ENCODE measurements at regions not wholly inside any gene's neighbourhood (a gene's known extent, or its start where the extent isn't known, plus 50 kb on each side); places are given as distances from the start of the nearest gene placed in this dataset.

- 92 to 96% methylated on average over 2 of the region's 2 CpGs for WGBS, 2 donors
- DNase-seq (no peak), ATAC-seq (ENCODE audit: insufficient read depth, low FRiP score) (no peak)
- Histone ChIP-seq H3K4me3 (no peak overlapping the region), H3K27ac (ENCODE audit: low read depth in 1 of 2, low read length in 1 of 2) (no peak overlapping the region), H3K36me3 (ENCODE audit: control insufficient read depth in 4 of 4, insufficient read depth in 4 of 4, low read length in 4 of 4) (no peaks in the 10 kb centered on the region), H3K4me1 (ENCODE audit: control insufficient read depth in 5 of 5, insufficient read depth in 5 of 5, low read length in 5 of 5) (peaks cover 0 to 5% (median 4%) of the 10 kb centered on the region in 5 donors), H3K9ac (ENCODE audit: insufficient read depth in 1 of 2, low read length in 2 of 2) (no peak overlapping the region), H3K9me3 (ENCODE audit: control insufficient read depth in 4 of 4, insufficient read depth in 3 of 4, low read length in 3 of 4) (peaks cover 0 to 5% (median 0%) of the 10 kb centered on the region in 4 donors), H3K27me3 (ENCODE audit: control insufficient read depth in 3 of 3, insufficient read depth in 3 of 3, low read length in 2 of 3) (no peaks in the 10 kb centered on the region)
- TF ChIP-seq CTCF (IDR thresholded peaks at IDR 0.05; ENCODE audit: control extremely low read depth, extremely low read depth) = no peak
These were observed 70.7 kb downstream of the CRPPA start for GRCh38 chr7:16350634-16351033.

GRCh38 chr7:16348251-16348650, 73.1 kb downstream of the CRPPA start:
- H3K36me3 ChIP-seq (ENCODE audit: control insufficient read depth in 4 of 4, insufficient read depth in 4 of 4, low read length in 4 of 4) = peaks cover 0 to 4% (median 0%) of the 10 kb centered on the region in 4 donors
- peaks cover 0 to 5% (median 2%) of the 10 kb centered on the region in 4 donors for H3K9me3 ChIP-seq (ENCODE audit: control insufficient read depth in 4 of 4, insufficient read depth in 3 of 4, low read length in 3 of 4)
- H3K4me3 ChIP-seq = no peak overlapping the region
- no peak for TF ChIP-seq CTCF (IDR thresholded peaks at IDR 0.05; ENCODE audit: control extremely low read depth, extremely low read depth)
- no peak for ATAC-seq (ENCODE audit: insufficient read depth, low FRiP score)
- no peak overlapping the region for H3K9ac ChIP-seq (ENCODE audit: insufficient read depth in 1 of 2, low read length in 2 of 2)
- no peaks in the 10 kb centered on the region for H3K27me3 ChIP-seq (ENCODE audit: control insufficient read depth in 3 of 3, insufficient read depth in 3 of 3, low read length in 2 of 3)
- H3K27ac ChIP-seq (ENCODE audit: low read depth in 1 of 2, low read length in 1 of 2) = no peak overlapping the region
- no peak for DNase-seq
- peaks cover 0 to 5% (median 4%) of the 10 kb centered on the region in 5 donors for H3K4me1 ChIP-seq (ENCODE audit: control insufficient read depth in 5 of 5, insufficient read depth in 5 of 5, low read length in 5 of 5)
- 87 to 88% methylated on average over 4 of the region's 4 CpGs for WGBS, 2 donors

- H3K36me3 ChIP-seq (ENCODE audit: control insufficient read depth in 4 of 4, insufficient read depth in 4 of 4, low read length in 4 of 4) = peaks cover 0 to 4% (median 0%) of the 10 kb centered on the region in 4 donors
- H3K27ac ChIP-seq (ENCODE audit: low read depth in 1 of 2, low read length in 1 of 2) = peak overlapping the region in 1 of 2 donors; percentile 1
- H3K27me3 ChIP-seq (ENCODE audit: control insufficient read depth in 3 of 3, insufficient read depth in 3 of 3, low read length in 2 of 3) = no peaks in the 10 kb centered on the region
- TF ChIP-seq CTCF (IDR thresholded peaks at IDR 0.05; ENCODE audit: control extremely low read depth, extremely low read depth) = no peak
- no peak overlapping the region for H3K9ac ChIP-seq (ENCODE audit: insufficient read depth in 1 of 2, low read length in 2 of 2)
- peaks cover 0 to 5% (median 4%) of the 10 kb centered on the region in 5 donors for H3K4me1 ChIP-seq (ENCODE audit: control insufficient read depth in 5 of 5, insufficient read depth in 5 of 5, low read length in 5 of 5)
- H3K9me3 ChIP-seq (ENCODE audit: control insufficient read depth in 4 of 4, insufficient read depth in 3 of 4, low read length in 3 of 4) = peaks cover 0 to 5% (median 2%) of the 10 kb centered on the region in 4 donors
- DNase-seq = no peak
- ATAC-seq (ENCODE audit: insufficient read depth, low FRiP score) = no peak
- no peak overlapping the region for H3K4me3 ChIP-seq
- 36 to 37% methylated on average over 1 of the region's 1 CpG for WGBS, 2 donors
These were observed 73.5 kb downstream of the CRPPA start for GRCh38 chr7:16347827-16348192.
